Gastroesophageal sphincter (tissue), 4 donors: ENCODE measurements at regions not wholly inside any gene's neighbourhood (a gene's known extent, or its start where the extent isn't known, plus 50 kb on each side); places are given as distances from the start of the nearest gene placed in this dataset.

Source experiments
- ATAC-seq: fragments of 150-250 bp; one replicate; pipeline ENCODE4 v1.9.1; 2016; ENCODE audit warnings: mild to moderate bottlenecking, moderate library complexity
- H3K27ac ChIP-seq, 4 donors: fragments of 200-600 bp; sonication (generic) in 3 of 4; 1 replicate in 3 of 4; 2 replicates in 1 of 4; pipeline ENCODE4 v1.5.1; 2016 to 2019
- H3K27me3 ChIP-seq: fragments of 200-600 bp; sonication (generic); one replicate; pipeline ENCODE4 v1.5.1; 2019
- H3K36me3 ChIP-seq, 2 donors: fragments of 200-600 bp; sonication (generic); one replicate each; pipeline ENCODE4 v1.5.1; 2019; ENCODE audit warnings: control low read depth in 1 of 2
- H3K4me1 ChIP-seq, 3 donors: fragments of 200-600 bp; sonication (generic); 1 replicate in 2 of 3; 2 replicates in 1 of 3; pipeline ENCODE4 v1.5.1; 2016 to 2019; ENCODE audit warnings: control low read depth in 2 of 3
- H3K4me3 ChIP-seq, 2 donors: fragments of 200-600 bp; sonication (generic); one replicate each; pipeline ENCODE4 v1.5.1; 2019; ENCODE audit warnings: mild to moderate bottlenecking in 1 of 2, moderate library complexity in 1 of 2
- H3K9me3 ChIP-seq, 3 donors: fragments of 200-600 bp; sonication (generic); one replicate each; pipeline ENCODE4 v1.5.1; 2017 to 2019; ENCODE audit warnings: control low read depth in 2 of 3
- EP300 ChIP-seq: sonication (generic); formaldehyde crosslinking; IDR thresholded peaks from one replicate; pipeline ENCODE4 v1.6.1; 2017; ENCODE audit warnings: antibody characterized with exemption, mild to moderate bottlenecking
- POLR2A ChIP-seq, 2 donors: fragments of 450-650 bp; IDR thresholded peaks; one replicate each; pipeline ENCODE4 v1.6.1; 2017; ENCODE audit warnings: antibody characterized with exemption in 2 of 2, mild to moderate bottlenecking in 2 of 2, moderate library complexity in 1 of 2
- POLR2AphosphoS5 ChIP-seq: sonication (generic); formaldehyde crosslinking; IDR thresholded peaks from one replicate; pipeline ENCODE4 v1.6.1; 2017; ENCODE audit warnings: antibody characterized with exemption
- WGBS, 2 donors: methylation state at CpG; one replicate each; pipeline ENCODE4 v1.1.5; 2018; ENCODE audit warnings: low coverage in 1 of 2; 5-methylcytosine and 5-hydroxymethylcytosine counted together
- TF ChIP-seq, protein P1 (sequence below), 4 experiments: fragments of 200-600 bp in 2 of 4; fragments of 450-650 bp in 2 of 4; sonication (generic) in 1 of 4; IDR thresholded peaks; one replicate each; pipeline ENCODE4 v1.5.1; 2017 to 2019; ENCODE audit warnings: antibody characterized with exemption in 4 of 4, mild to moderate bottlenecking in 2 of 4, moderate library complexity in 2 of 4

DNA sequence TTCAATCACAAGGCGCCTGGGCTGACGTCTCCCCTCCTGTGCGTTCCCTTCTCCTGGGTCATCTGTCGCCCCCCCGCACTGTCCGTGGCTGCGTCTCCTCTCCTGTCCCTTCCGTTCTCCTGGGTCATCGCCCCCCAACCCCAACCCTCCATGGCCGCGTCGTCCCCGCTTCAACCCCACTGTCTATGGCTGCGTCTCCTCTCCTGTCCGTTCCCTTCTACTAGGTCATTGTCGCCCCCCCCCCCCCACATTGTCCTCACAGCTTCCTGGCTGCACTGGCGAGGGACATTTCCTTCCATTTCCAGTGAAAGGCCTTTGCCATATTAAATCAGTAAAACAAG lies 118.9 kb downstream of the TMEM18 start:
- TF ChIP-seq EP300 (no peak), POLR2A (IDR thresholded peaks at IDR 0.05) (no peak), POLR2AphosphoS5 (no peak)
- TF ChIP-seq, protein P1, sequence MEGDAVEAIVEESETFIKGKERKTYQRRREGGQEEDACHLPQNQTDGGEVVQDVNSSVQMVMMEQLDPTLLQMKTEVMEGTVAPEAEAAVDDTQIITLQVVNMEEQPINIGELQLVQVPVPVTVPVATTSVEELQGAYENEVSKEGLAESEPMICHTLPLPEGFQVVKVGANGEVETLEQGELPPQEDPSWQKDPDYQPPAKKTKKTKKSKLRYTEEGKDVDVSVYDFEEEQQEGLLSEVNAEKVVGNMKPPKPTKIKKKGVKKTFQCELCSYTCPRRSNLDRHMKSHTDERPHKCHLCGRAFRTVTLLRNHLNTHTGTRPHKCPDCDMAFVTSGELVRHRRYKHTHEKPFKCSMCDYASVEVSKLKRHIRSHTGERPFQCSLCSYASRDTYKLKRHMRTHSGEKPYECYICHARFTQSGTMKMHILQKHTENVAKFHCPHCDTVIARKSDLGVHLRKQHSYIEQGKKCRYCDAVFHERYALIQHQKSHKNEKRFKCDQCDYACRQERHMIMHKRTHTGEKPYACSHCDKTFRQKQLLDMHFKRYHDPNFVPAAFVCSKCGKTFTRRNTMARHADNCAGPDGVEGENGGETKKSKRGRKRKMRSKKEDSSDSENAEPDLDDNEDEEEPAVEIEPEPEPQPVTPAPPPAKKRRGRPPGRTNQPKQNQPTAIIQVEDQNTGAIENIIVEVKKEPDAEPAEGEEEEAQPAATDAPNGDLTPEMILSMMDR (IDR thresholded peaks at IDR 0.05) = no peak
- H3K36me3 ChIP-seq = no peaks in the 10 kb centered on the region
- H3K9me3 ChIP-seq = no peaks in the 10 kb centered on the region
- H3K27ac ChIP-seq = no peak overlapping the region
- no peak for ATAC-seq
- H3K4me3 ChIP-seq = peak overlapping the region in 1 of 2 donors; percentile 24
- peaks cover 37% of the 10 kb centered on the region for H3K27me3 ChIP-seq
- 77% methylated on average over 9 of the region's 17 CpGs; no CpG with 5 or more reads in 1 of the 2 donors for WGBS, 2 donors
- H3K4me1 ChIP-seq = no peaks in the 10 kb centered on the region

GRCh38 chr2:557635-558301 lies 119.4 kb downstream of the TMEM18 start:
- 77% methylated on average over 23 to 25 of the region's 34 CpGs for WGBS, 2 donors
- H3K27ac ChIP-seq = no peak overlapping the region
- H3K9me3 ChIP-seq = no peaks in the 10 kb centered on the region
- TF ChIP-seq EP300 = no peak
- TF ChIP-seq POLR2A (IDR thresholded peaks at IDR 0.05) = no peak
- TF ChIP-seq, protein P1 (IDR thresholded peaks at IDR 0.05) = no peak
- TF ChIP-seq POLR2AphosphoS5 = no peak
- peaks cover 36% of the 10 kb centered on the region for H3K27me3 ChIP-seq
- peak; percentile 48 for ATAC-seq
- no peaks in the 10 kb centered on the region for H3K36me3 ChIP-seq
- peak overlapping the region in 1 of 2 donors; percentile 24 for H3K4me3 ChIP-seq
- H3K4me1 ChIP-seq = no peaks in the 10 kb centered on the region

DNA sequence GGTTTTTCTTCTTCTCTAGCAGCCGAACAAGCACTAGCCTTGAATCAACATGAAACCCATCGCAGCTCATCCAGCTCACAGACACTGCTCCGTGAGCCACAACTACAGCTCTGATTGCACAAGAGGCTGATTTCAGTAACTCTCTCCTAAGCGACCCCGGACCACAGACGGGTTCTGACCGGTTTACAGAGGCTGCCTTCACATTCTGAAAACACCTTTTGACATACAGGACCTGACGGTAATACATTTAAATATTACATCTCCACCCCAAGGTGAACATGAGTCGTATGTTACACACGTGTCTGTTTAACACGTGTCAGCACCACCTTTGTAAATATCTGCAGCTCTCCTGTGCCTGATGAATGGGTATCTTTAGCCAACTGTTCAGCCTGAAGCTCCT lies 120.7 kb downstream of the TMEM18 start:
- H3K4me3 ChIP-seq = no peak overlapping the region

DNA sequence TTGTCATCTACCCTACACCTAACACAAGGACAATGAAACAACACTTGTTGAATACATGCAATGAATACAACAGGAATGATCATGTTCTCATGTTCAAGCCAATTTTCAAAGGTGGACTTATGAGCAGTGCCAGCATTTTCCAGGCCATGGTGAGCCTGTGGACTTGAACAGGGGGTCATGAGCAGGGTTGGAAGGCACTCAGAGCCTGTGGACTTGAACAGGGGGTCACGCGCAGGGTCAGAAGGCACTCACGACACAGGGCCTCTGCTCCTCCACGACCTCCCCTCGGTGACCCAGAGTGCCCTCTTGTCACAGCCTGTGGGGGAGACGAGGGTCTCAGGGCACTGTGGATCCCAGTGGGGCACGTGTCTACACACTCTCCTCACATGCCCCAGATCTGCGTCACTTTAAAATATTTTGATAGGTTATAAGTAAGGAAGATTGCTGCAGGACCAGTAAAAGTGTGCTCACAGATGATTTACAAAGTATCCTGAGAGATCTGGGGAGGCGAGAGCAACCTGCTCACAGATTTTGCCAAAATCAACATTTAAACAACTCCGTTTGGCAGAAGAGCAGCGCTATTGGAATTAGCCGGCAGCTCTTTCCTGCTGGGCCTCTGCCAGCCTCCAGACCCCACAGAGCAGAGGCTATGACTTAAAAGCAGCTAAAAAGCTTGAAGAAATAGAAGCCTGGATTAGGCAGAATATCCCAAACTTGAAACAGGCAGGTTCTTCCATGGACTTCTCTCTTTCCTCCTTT lies 121.9 kb downstream of the TMEM18 start:
- ATAC-seq = no peak
- WGBS, 2 donors = 34 to 56% methylated on average over 4 to 10 of the region's 12 CpGs
- H3K27ac ChIP-seq = no peak overlapping the region
- H3K36me3 ChIP-seq = no peaks in the 10 kb centered on the region
- H3K27me3 ChIP-seq = peaks cover 39% of the 10 kb centered on the region
- no peaks in the 10 kb centered on the region for H3K4me1 ChIP-seq
- no peaks in the 10 kb centered on the region for H3K9me3 ChIP-seq
- no peak overlapping the region for H3K4me3 ChIP-seq
- TF ChIP-seq POLR2A (IDR thresholded peaks at IDR 0.05) = no peak
- TF ChIP-seq EP300 = no peak

More for the DNA sequence above, 120.7 kb downstream of the TMEM18 start:
- TF ChIP-seq POLR2A (IDR thresholded peaks at IDR 0.05) (no peak), POLR2AphosphoS5 (no peak), EP300 (no peak)
- TF ChIP-seq, protein P1 (IDR thresholded peaks at IDR 0.05) = no peak
- 74 to 77% methylated on average over 8 to 10 of the region's 11 CpGs for WGBS, 2 donors
- H3K36me3 ChIP-seq = no peaks in the 10 kb centered on the region
- no peaks in the 10 kb centered on the region for H3K9me3 ChIP-seq
- no peak for ATAC-seq
- H3K27me3 ChIP-seq = peaks cover 37% of the 10 kb centered on the region
- no peak overlapping the region for H3K27ac ChIP-seq
- no peaks in the 10 kb centered on the region for H3K4me1 ChIP-seq

DNA sequence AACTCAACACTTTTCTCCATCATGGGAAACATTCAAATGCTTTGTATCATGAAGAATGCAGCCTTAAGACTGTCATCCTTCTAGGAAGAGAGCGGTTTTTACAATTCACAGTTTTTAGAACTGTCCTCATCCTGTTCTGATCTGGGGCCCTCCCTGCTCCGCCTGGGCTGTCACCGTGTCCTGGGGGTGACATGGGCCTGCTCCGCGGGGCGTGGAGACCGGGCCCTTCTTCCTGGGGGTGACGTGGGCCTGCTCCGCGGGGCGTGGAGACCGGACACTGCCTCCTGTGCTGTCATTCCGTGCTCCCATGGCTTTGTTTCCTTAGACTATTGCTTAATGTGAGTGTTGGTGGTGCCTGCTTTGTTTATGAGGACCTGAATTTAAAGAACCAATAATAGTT lies 122.8 kb downstream of the TMEM18 start:
- no peaks in the 10 kb centered on the region for H3K4me1 ChIP-seq

More for the DNA sequence above, 122.8 kb downstream of the TMEM18 start:
- no peaks in the 10 kb centered on the region for H3K9me3 ChIP-seq
- H3K4me3 ChIP-seq = no peak overlapping the region
- 66 to 90% methylated on average over 2 to 8 of the region's 13 CpGs for WGBS, 2 donors
- no peaks in the 10 kb centered on the region for H3K36me3 ChIP-seq
- peaks cover 39% of the 10 kb centered on the region for H3K27me3 ChIP-seq
- TF ChIP-seq, protein P1 (IDR thresholded peaks at IDR 0.05) = no peak
- TF ChIP-seq POLR2AphosphoS5 (no peak), POLR2A (IDR thresholded peaks at IDR 0.05) (no peak)
- H3K27ac ChIP-seq = no peak overlapping the region
- no peak for ATAC-seq
